ENCODE measurements at regions not wholly inside any gene's neighbourhood (a gene's known extent, or its start where the extent isn't known, plus 50 kb on each side); places are given as distances from the start of the nearest gene placed in this dataset.

GRCh38 chr5:68673106-68673822, 420.6 kb upstream of the SLC30A5 start:
- no peak for TF ChIP-seq POLR2AphosphoS5 (IDR thresholded peaks at IDR 0.05; ENCODE audit: low read depth, low read length)
- TF ChIP-seq, protein P1, sequence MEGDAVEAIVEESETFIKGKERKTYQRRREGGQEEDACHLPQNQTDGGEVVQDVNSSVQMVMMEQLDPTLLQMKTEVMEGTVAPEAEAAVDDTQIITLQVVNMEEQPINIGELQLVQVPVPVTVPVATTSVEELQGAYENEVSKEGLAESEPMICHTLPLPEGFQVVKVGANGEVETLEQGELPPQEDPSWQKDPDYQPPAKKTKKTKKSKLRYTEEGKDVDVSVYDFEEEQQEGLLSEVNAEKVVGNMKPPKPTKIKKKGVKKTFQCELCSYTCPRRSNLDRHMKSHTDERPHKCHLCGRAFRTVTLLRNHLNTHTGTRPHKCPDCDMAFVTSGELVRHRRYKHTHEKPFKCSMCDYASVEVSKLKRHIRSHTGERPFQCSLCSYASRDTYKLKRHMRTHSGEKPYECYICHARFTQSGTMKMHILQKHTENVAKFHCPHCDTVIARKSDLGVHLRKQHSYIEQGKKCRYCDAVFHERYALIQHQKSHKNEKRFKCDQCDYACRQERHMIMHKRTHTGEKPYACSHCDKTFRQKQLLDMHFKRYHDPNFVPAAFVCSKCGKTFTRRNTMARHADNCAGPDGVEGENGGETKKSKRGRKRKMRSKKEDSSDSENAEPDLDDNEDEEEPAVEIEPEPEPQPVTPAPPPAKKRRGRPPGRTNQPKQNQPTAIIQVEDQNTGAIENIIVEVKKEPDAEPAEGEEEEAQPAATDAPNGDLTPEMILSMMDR (IDR thresholded peaks at IDR 0.05): no peak
- TF ChIP-seq USF2 (IDR thresholded peaks at IDR 0.05; ENCODE audit: borderline replicate concordance, low read depth, low read length): no peak
- no peak for TF ChIP-seq RFX5 (IDR thresholded peaks at IDR 0.05; ENCODE audit: low read length)
- no peak for TF ChIP-seq CHD2 (IDR thresholded peaks at IDR 0.05; ENCODE audit: low read length, partially characterized antibody)
- TF ChIP-seq, protein P2, sequence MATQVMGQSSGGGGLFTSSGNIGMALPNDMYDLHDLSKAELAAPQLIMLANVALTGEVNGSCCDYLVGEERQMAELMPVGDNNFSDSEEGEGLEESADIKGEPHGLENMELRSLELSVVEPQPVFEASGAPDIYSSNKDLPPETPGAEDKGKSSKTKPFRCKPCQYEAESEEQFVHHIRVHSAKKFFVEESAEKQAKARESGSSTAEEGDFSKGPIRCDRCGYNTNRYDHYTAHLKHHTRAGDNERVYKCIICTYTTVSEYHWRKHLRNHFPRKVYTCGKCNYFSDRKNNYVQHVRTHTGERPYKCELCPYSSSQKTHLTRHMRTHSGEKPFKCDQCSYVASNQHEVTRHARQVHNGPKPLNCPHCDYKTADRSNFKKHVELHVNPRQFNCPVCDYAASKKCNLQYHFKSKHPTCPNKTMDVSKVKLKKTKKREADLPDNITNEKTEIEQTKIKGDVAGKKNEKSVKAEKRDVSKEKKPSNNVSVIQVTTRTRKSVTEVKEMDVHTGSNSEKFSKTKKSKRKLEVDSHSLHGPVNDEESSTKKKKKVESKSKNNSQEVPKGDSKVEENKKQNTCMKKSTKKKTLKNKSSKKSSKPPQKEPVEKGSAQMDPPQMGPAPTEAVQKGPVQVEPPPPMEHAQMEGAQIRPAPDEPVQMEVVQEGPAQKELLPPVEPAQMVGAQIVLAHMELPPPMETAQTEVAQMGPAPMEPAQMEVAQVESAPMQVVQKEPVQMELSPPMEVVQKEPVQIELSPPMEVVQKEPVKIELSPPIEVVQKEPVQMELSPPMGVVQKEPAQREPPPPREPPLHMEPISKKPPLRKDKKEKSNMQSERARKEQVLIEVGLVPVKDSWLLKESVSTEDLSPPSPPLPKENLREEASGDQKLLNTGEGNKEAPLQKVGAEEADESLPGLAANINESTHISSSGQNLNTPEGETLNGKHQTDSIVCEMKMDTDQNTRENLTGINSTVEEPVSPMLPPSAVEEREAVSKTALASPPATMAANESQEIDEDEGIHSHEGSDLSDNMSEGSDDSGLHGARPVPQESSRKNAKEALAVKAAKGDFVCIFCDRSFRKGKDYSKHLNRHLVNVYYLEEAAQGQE (IDR thresholded peaks at IDR 0.05; ENCODE audit: low read depth, low read length): no peak
- TF ChIP-seq EZH2phosphoT487 (IDR thresholded peaks at IDR 0.05; ENCODE audit: borderline replicate concordance, low read depth): no peak
- no peak for TF ChIP-seq MAX (IDR thresholded peaks at IDR 0.05; ENCODE audit: low read depth)
- no peak for TF ChIP-seq SIN3A (IDR thresholded peaks at IDR 0.05; ENCODE audit: borderline replicate concordance, low read depth, low read length)
